Peyer's patch (tissue), 4 donors: ENCODE measurements at regions not wholly inside any gene's neighbourhood (a gene's known extent, or its start where the extent isn't known, plus 50 kb on each side); places are given as distances from the start of the nearest gene placed in this dataset.

Experiments
- CTCF ChIP-seq, 6 experiments: fragments of 450-650 bp in 4 of 6; fragments of 200-600 bp in 2 of 6; sonication (generic) in 1 of 6; IDR thresholded peaks; one replicate each; pipeline ENCODE4 v1.5.1; 2017 to 2019; ENCODE audit warnings: antibody characterized with exemption in 6 of 6, mild to moderate bottlenecking in 3 of 6, moderate library complexity in 1 of 6
- POLR2A ChIP-seq, 2 donors: fragments of 450-650 bp; IDR thresholded peaks; one replicate each; pipeline ENCODE4 v1.5.1; 2017; ENCODE audit warnings: antibody characterized with exemption in 2 of 2, mild to moderate bottlenecking in 2 of 2, moderate library complexity in 2 of 2

- no peak for TF ChIP-seq POLR2A (IDR thresholded peaks at IDR 0.05)
- no peak for TF ChIP-seq CTCF (IDR thresholded peaks at IDR 0.05)
These were observed 97.8 kb upstream of the IGSF10 start for GRCh38 chr3:151558661-151559060.
